ENCODE measurements at regions not wholly inside any gene's neighbourhood (a gene's known extent, or its start where the extent isn't known, plus 50 kb on each side); places are given as distances from the start of the nearest gene placed in this dataset.

GRCh38 chrX:140848800-140849199, 139.2 kb downstream of the LINC00632 start:
- DNase-seq = no peak

- DNase-seq = no peak
Measured at GRCh38 chrX:140860718-140861117, 141.7 kb upstream of the SPANXB1 start.

- DNase-seq = no peak
Measured at GRCh38 chrX:140866446-140866845, 135.9 kb upstream of the SPANXB1 start.

- DNase-seq = no peak
Measured at GRCh38 chrX:140912606-140913005, 89.8 kb upstream of the SPANXB1 start.

- DNase-seq = no peak
Measured at GRCh38 chrX:140913802-140914501, 88.4 kb upstream of the SPANXB1 start.

GRCh38 chrX:140916872-140917271, 85.5 kb upstream of the SPANXB1 start:
- DNase-seq = no peak

GRCh38 chrX:140917354-140918115, 84.9 kb upstream of the SPANXB1 start:
- DNase-seq = no peak

- peak; percentile 62 for DNase-seq
Measured at GRCh38 chrX:140918398-140919038, 83.9 kb upstream of the SPANXB1 start.

- no peak for DNase-seq
Measured at GRCh38 chrX:140920416-140920815, 82.0 kb upstream of the SPANXB1 start.

GRCh38 chrX:140923118-140923517, 79.3 kb upstream of the SPANXB1 start:
- DNase-seq = no peak

GRCh38 chrX:140928739-140929138, 73.7 kb upstream of the SPANXB1 start:
- no peak for DNase-seq

- no peak for DNase-seq
Measured at GRCh38 chrX:140933016-140933415, 69.4 kb upstream of the SPANXB1 start.

GRCh38 chrX:140933874-140934655, 68.3 kb upstream of the SPANXB1 start:
- DNase-seq = no peak

- no peak for DNase-seq
Measured at GRCh38 chrX:140943513-140943912, 58.9 kb upstream of the SPANXB1 start.

GRCh38 chrX:140944710-140945109, 57.7 kb upstream of the SPANXB1 start:
- DNase-seq = no peak

GRCh38 chrX:140948827-140949226, 53.6 kb upstream of the SPANXB1 start:
- DNase-seq = no peak

GRCh38 chrX:140949233-140949632, 53.2 kb upstream of the SPANXB1 start:
- DNase-seq = no peak
